CD4-positive, alpha-beta memory T cell (primary cell): ENCODE measurements at regions not wholly inside any gene's neighbourhood (a gene's known extent, or its start where the extent isn't known, plus 50 kb on each side); places are given as distances from the start of the nearest gene placed in this dataset.
A peak's percentile ranks its signal among the peaks of the same experiment; 100 is the strongest.

Source experiments
- CTCF ChIA-PET: fragments of 350-600 bp; sonication (Branson Sonifier 250); formaldehyde crosslinking; loops from one replicate; lab custom pipeline; 2021; ENCODE audit warnings: inconsistent platforms; ENCODE audit not compliant: partially characterized antibody; lab: Charles Lee
- POLR2A ChIA-PET: fragments of 350-600 bp; sonication (Branson Sonifier 250); formaldehyde crosslinking; loops from one replicate; lab custom pipeline; 2021; ENCODE audit not compliant: partially characterized antibody; lab: Charles Lee
- DNase-seq, 5 donors: peaks; one replicate each; pipeline versions ENCODE4 v3.0.0 to v3.0.0-alpha.2; 2020 to 2022; ENCODE audit warnings: mixed read lengths in 1 of 5
- H3K27ac ChIP-seq: one replicate; pipeline ENCODE4 v1.7.0; 2013; ENCODE audit warnings: low read depth, low read length
- H3K27me3 ChIP-seq: 2 replicates; pipeline ENCODE4 v1.7.0; 2013; ENCODE audit warnings: mild to moderate bottlenecking, low read length, moderate library complexity; ENCODE audit not compliant: insufficient read depth
- H3K36me3 ChIP-seq: 2 replicates; pipeline ENCODE4 v1.7.0; 2013; ENCODE audit warnings: mild to moderate bottlenecking, low read length, moderate library complexity; ENCODE audit not compliant: insufficient read depth
- H3K4me1 ChIP-seq: 2 replicates; pipeline ENCODE4 v1.7.0; 2013; ENCODE audit warnings: mild to moderate bottlenecking, low read length, moderate library complexity; ENCODE audit not compliant: insufficient read depth
- H3K4me3 ChIP-seq, 2 donors: one replicate each; pipeline ENCODE4 v1.7.0; 2013; ENCODE audit warnings: low read length in 2 of 2, mild to moderate bottlenecking in 1 of 2
- H3K9me3 ChIP-seq, 2 donors: one replicate each; pipeline ENCODE4 v1.7.0; 2013; ENCODE audit warnings: low read length in 2 of 2, control low read depth in 1 of 2; ENCODE audit not compliant: control insufficient read depth in 1 of 2
- H3K27ac Mint-ChIP-seq, 7 donors: one replicate each; pipeline ENCODE4 v1.8.0; 2020 to 2021; ENCODE audit warnings: mixed read lengths in 7 of 7, mild to moderate bottlenecking in 6 of 7, inconsistent platforms in 3 of 7, moderate library complexity in 3 of 7
- H3K27me3 Mint-ChIP-seq, 2 donors: one replicate each; pipeline ENCODE4 v1.8.0; 2020 to 2021; ENCODE audit warnings: mixed read lengths in 2 of 2
- H3K36me3 Mint-ChIP-seq, 2 donors: one replicate each; pipeline ENCODE4 v1.8.0; 2020 to 2021; ENCODE audit warnings: mixed read lengths in 2 of 2, inconsistent platforms in 1 of 2, mild to moderate bottlenecking in 1 of 2
- H3K4me1 Mint-ChIP-seq, 4 donors: one replicate each; pipeline ENCODE4 v1.8.0; 2020 to 2021; ENCODE audit warnings: mixed read lengths in 4 of 4, mild to moderate bottlenecking in 1 of 4
- H3K4me3 Mint-ChIP-seq, 8 donors: one replicate each; pipeline ENCODE4 v1.8.0; 2020 to 2021; ENCODE audit warnings: mixed read lengths in 8 of 8, mild to moderate bottlenecking in 7 of 8, moderate library complexity in 6 of 8, inconsistent platforms in 3 of 8
- H3K9me3 Mint-ChIP-seq, 8 donors: one replicate each; pipeline ENCODE4 v1.8.0; 2020 to 2021; ENCODE audit warnings: mixed read lengths in 8 of 8, mild to moderate bottlenecking in 5 of 8, inconsistent platforms in 3 of 8, moderate library complexity in 1 of 8
- intact Hi-C: fragments of 100-400 bp; cut with micrococcal nuclease; formaldehyde crosslinking; loops from one replicate; pipeline ENCODE4 v1.15.1; 2023

DNA sequence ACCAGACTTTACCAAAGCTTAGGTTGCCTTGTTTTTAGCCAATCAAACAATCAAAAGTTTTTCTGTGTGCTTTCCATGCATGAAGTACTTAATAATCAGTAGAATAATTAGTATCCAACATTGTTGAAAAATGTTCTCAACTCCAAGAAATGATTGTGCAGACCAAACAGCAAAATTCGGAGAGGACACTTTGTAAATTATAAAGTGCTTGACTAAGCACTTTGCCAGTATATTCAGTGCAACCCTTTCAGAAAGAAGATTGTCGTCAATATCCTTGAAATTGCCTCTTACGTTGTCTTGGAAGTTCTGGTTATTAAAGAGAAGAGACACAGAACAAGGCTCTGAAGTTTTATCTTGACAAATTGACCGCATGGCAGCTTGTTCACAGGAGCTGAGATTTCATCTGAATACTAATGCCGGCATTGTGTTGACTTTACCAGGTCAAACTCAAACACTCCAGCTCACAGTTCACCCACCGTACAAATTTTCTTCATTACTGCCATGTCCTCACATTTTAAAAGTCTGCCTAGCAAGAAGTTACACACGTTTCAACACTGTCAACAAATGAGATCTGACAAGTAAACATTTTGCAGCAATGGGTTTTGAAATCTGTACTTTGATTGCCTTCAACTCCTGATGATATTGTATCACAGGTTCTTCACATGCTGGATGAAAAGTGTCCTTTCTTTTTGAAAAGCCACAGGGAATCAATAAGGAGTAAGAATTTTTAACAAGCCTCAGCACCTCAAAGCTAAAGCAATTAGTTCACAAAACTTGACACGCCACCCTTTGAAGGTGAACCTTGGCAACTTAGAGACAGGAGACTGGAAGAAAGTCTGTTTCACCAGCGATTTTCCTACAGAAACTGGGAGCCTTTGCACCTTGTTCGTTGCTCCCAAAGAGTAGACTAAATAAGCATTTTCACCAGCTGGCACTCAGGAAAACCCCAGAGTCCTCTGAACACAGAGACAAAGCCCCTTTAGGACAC is 150.9 kb downstream of the RFC3 start:
- no peak overlapping the region for H3K4me3 Mint-ChIP-seq
- POLR2A ChIA-PET: no interaction called here

GRCh38 chr13:33970746-33971561 is 153.0 kb downstream of the RFC3 start:
- intact Hi-C loops: no loop called here
- Histone ChIP-seq H3K9me3 (no peaks in the 10 kb centered on the region), H3K4me3 (no peak overlapping the region), H3K27me3 (no peaks in the 10 kb centered on the region), H3K27ac (no peak overlapping the region), H3K36me3 (no peaks in the 10 kb centered on the region), H3K4me1 (no peaks in the 10 kb centered on the region)
- H3K27me3 Mint-ChIP-seq: peaks cover 0 to 2% of the 10 kb centered on the region in 2 donors
- peaks cover 0 to 13% (median 4%) of the 10 kb centered on the region in 8 donors for H3K9me3 Mint-ChIP-seq
- DNase-seq: no peak
- no peaks in the 10 kb centered on the region for H3K4me1 Mint-ChIP-seq
- CTCF ChIA-PET: no interaction called here
- H3K36me3 Mint-ChIP-seq: no peaks in the 10 kb centered on the region
- H3K27ac Mint-ChIP-seq: no peak overlapping the region
- POLR2A ChIA-PET: no interaction called here
- no peak overlapping the region for H3K4me3 Mint-ChIP-seq

More for the DNA sequence above, 150.9 kb downstream of the RFC3 start:
- Histone ChIP-seq H3K4me1 (no peaks in the 10 kb centered on the region), H3K36me3 (no peaks in the 10 kb centered on the region), H3K27ac (no peak overlapping the region), H3K27me3 (no peaks in the 10 kb centered on the region), H3K9me3 (no peaks in the 10 kb centered on the region), H3K4me3 (no peak overlapping the region)
- no peaks in the 10 kb centered on the region for H3K4me1 Mint-ChIP-seq
- H3K27ac Mint-ChIP-seq: no peak overlapping the region
- H3K9me3 Mint-ChIP-seq: peaks cover 0 to 13% (median 5%) of the 10 kb centered on the region in 8 donors
- intact Hi-C loops: no loop called here
- no peaks in the 10 kb centered on the region for H3K36me3 Mint-ChIP-seq
- H3K27me3 Mint-ChIP-seq: no peaks in the 10 kb centered on the region
- DNase-seq: no peak
- CTCF ChIA-PET: no interaction called here

GRCh38 chr13:33971562-33971819 is 153.5 kb downstream of the RFC3 start:
- no peak overlapping the region for H3K4me3 ChIP-seq
- Mint-ChIP-seq H3K36me3 (no peaks in the 10 kb centered on the region), H3K4me3 (no peak overlapping the region), H3K4me1 (no peaks in the 10 kb centered on the region), H3K27me3 (peaks cover 0 to 2% of the 10 kb centered on the region in 2 donors), H3K9me3 (peaks cover 0 to 13% (median 4%) of the 10 kb centered on the region in 8 donors), H3K27ac (no peak overlapping the region)
- no peaks in the 10 kb centered on the region for H3K36me3 ChIP-seq
- no peak for DNase-seq
- ChIA-PET POLR2A (no interaction called here), CTCF (no interaction called here)
- intact Hi-C loops: no loop called here
- no peaks in the 10 kb centered on the region for H3K9me3 ChIP-seq
- no peaks in the 10 kb centered on the region for H3K27me3 ChIP-seq
- no peak overlapping the region for H3K27ac ChIP-seq
- no peaks in the 10 kb centered on the region for H3K4me1 ChIP-seq

DNA sequence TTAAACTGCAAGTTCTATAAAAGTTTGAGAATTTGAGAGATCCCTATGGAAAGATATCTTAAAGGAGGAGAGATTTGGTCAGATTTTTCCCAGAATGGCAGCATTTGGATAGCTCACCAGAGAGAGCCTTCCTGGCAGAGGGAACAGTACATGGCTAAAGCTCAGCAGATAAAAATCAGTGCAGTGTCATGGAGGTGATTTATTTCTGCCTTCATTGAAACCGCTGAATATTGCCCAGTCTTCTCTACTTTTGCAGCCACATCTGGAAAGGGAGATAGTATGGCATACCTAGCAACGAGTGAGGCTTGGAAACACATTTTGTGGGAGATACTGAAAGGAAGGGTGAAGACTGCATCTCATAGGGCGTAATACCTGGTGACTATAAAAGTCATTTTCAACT is 155.2 kb downstream of the RFC3 start:
- ChIA-PET POLR2A (no interaction called here), CTCF (no interaction called here)
- Mint-ChIP-seq H3K4me3 (peak overlapping the region in 1 of 8 donors; percentile 31), H3K27ac (no peak overlapping the region), H3K36me3 (no peaks in the 10 kb centered on the region), H3K4me1 (no peaks in the 10 kb centered on the region), H3K9me3 (peaks cover 0 to 13% (median 4%) of the 10 kb centered on the region in 8 donors), H3K27me3 (peaks cover 0 to 2% of the 10 kb centered on the region in 2 donors)
- Histone ChIP-seq H3K9me3 (no peaks in the 10 kb centered on the region), H3K4me3 (no peak overlapping the region), H3K4me1 (no peaks in the 10 kb centered on the region), H3K27ac (no peak overlapping the region), H3K36me3 (no peaks in the 10 kb centered on the region), H3K27me3 (no peaks in the 10 kb centered on the region)
- no peak for DNase-seq
- intact Hi-C loops: no loop called here

GRCh38 chr13:33976965-33977364 is 159.0 kb downstream of the RFC3 start:
- CTCF ChIA-PET: no interaction called here
- Histone ChIP-seq H3K27me3 (no peaks in the 10 kb centered on the region), H3K36me3 (no peaks in the 10 kb centered on the region), H3K4me1 (no peaks in the 10 kb centered on the region), H3K9me3 (no peaks in the 10 kb centered on the region), H3K4me3 (no peak overlapping the region), H3K27ac (no peak overlapping the region)
- H3K27ac Mint-ChIP-seq: no peak overlapping the region
- peaks cover 0 to 2% of the 10 kb centered on the region in 2 donors for H3K27me3 Mint-ChIP-seq
- intact Hi-C loops: no loop called here
- H3K4me1 Mint-ChIP-seq: no peaks in the 10 kb centered on the region
- no peak overlapping the region for H3K4me3 Mint-ChIP-seq
- POLR2A ChIA-PET: no interaction called here
- peaks cover 0 to 7% (median 2%) of the 10 kb centered on the region in 8 donors for H3K9me3 Mint-ChIP-seq
- no peak for DNase-seq
- no peaks in the 10 kb centered on the region for H3K36me3 Mint-ChIP-seq

- Histone ChIP-seq H3K36me3 (no peaks in the 10 kb centered on the region), H3K9me3 (no peaks in the 10 kb centered on the region), H3K4me1 (no peaks in the 10 kb centered on the region), H3K27me3 (no peaks in the 10 kb centered on the region), H3K27ac (no peak overlapping the region), H3K4me3 (no peak overlapping the region)
- Mint-ChIP-seq H3K27ac (no peak overlapping the region), H3K9me3 (peaks cover 0 to 8% (median under 1%) of the 10 kb centered on the region in 8 donors), H3K4me1 (no peaks in the 10 kb centered on the region), H3K27me3 (peaks cover 0 to 2% of the 10 kb centered on the region in 2 donors), H3K36me3 (no peaks in the 10 kb centered on the region), H3K4me3 (peak overlapping the region in 1 of 8 donors; percentile 22)
- POLR2A ChIA-PET: no interaction called here
- CTCF ChIA-PET: no interaction called here
- intact Hi-C loops: no loop called here
- DNase-seq: no peak
Observed at GRCh38 chr13:33978653-33979052, 160.7 kb downstream of the RFC3 start.

DNA sequence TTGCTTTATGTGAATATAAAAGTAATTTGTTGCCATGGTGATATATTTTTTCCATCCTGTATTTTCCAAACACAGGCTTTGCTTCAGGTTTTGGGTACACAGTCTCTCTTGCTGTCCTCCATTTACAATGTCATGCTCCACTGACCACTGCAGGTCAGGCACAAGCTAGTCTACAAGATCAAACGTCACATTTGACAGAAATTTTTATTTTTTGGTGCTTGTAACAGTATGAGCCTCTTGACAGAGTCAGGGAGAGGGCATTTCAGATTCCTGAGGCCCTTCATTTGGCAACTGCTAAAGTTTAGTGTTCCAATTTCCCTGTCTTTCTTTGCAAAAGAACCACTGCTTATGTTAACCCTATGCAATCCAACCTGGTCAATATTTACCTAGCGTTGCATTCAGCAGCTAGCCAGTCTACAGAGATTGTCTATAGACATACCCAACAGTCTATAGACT is 175.0 kb downstream of the RFC3 start:
- ChIA-PET CTCF (no interaction called here), POLR2A (no interaction called here)
- no peak overlapping the region for H3K27ac ChIP-seq
- no peaks in the 10 kb centered on the region for H3K27me3 ChIP-seq
- Mint-ChIP-seq H3K9me3 (peaks cover 0 to 8% (median 0%) of the 10 kb centered on the region in 8 donors), H3K4me3 (no peak overlapping the region), H3K27me3 (no peaks in the 10 kb centered on the region), H3K4me1 (no peaks in the 10 kb centered on the region), H3K36me3 (no peaks in the 10 kb centered on the region), H3K27ac (no peak overlapping the region)
- H3K4me3 ChIP-seq: no peak overlapping the region
- no peak for DNase-seq
- H3K36me3 ChIP-seq: no peaks in the 10 kb centered on the region
- no peaks in the 10 kb centered on the region for H3K9me3 ChIP-seq
- no peaks in the 10 kb centered on the region for H3K4me1 ChIP-seq
- intact Hi-C loops: no loop called here
